CD4-positive, alpha-beta T cell treated with Interleukin-10 for 1 hour (primary cell): ENCODE measurements at regions not wholly inside any gene's neighbourhood (a gene's known extent, or its start where the extent isn't known, plus 50 kb on each side); places are given as distances from the start of the nearest gene placed in this dataset.

Experiments
- DNase-seq: peaks from one replicate; pipeline ENCODE4 v3.0.0-alpha.2; 2020

- DNase-seq, result no peak
Observed at GRCh38 chr2:150570712-150571111, 83.2 kb upstream of the RND3 start.

GRCh38 chr2:150569761-150570160 lies 82.3 kb upstream of the RND3 start:
- DNase-seq, result no peak

GRCh38 chr2:150567771-150568301 lies 80.4 kb upstream of the RND3 start:
- no peak for DNase-seq

GRCh38 chr2:150566289-150566688 lies 78.8 kb upstream of the RND3 start:
- DNase-seq, result no peak

GRCh38 chr2:150561076-150561475 lies 73.6 kb upstream of the RND3 start:
- no peak for DNase-seq

GRCh38 chr2:150557020-150557600 lies 69.6 kb upstream of the RND3 start:
- DNase-seq, result no peak

- no peak for DNase-seq
Observed at GRCh38 chr2:150555611-150556356, 68.3 kb upstream of the RND3 start.

GRCh38 chr2:150554046-150554445 lies 66.6 kb upstream of the RND3 start:
- no peak for DNase-seq

- no peak for DNase-seq
Observed at GRCh38 chr2:150552041-150552820, 64.8 kb upstream of the RND3 start.

- no peak for DNase-seq
Observed at GRCh38 chr2:150549381-150549780, 61.9 kb upstream of the RND3 start.

GRCh38 chr2:150548527-150548926 lies 61.1 kb upstream of the RND3 start:
- DNase-seq, result no peak

GRCh38 chr2:150545916-150546315 lies 58.4 kb upstream of the RND3 start:
- no peak for DNase-seq

GRCh38 chr2:150544731-150545130 lies 57.3 kb upstream of the RND3 start:
- no peak for DNase-seq

- DNase-seq, result no peak
Observed at GRCh38 chr2:150542692-150543091, 55.2 kb upstream of the RND3 start.

GRCh38 chr2:150542172-150542571 lies 54.7 kb upstream of the RND3 start:
- no peak for DNase-seq

GRCh38 chr2:150538651-150539201 lies 51.3 kb upstream of the RND3 start:
- DNase-seq, result no peak
